ENCODE measurements at regions not wholly inside any gene's neighbourhood (a gene's known extent, or its start where the extent isn't known, plus 50 kb on each side); places are given as distances from the start of the nearest gene placed in this dataset.

DNA sequence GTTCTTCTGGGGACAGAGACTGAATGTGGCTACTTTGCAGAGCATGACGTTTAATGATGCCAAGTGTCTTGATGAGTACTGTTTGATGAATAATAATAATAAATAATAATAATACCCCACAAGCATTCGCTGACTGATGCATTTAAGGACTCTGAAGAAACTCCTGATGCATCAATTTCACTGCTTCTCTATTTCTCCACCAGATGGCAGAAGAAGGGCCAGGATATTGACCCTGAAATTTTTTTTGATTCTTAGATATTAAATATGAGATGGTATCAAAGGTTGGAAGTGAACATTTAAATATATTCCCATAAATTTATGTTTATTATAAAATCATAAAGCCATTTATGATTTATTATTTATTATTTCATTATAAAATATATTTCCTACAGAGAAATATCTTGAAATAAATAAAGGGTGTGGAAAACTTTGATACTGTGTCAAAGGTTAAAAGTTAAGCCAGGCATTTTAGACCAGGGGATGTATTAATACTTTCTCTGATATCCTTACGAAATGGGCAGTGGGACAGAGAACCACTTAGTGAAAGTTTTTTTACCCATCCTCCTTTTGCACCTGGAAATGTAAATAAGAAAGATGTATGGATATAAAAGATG is 170.9 kb downstream of the LACC1 start:
- no peak for DNase-seq
- Mint-ChIP-seq H3K4me3 (no peak overlapping the region), H3K4me1 (ENCODE audit: low read depth) (peaks cover 16% of the 10 kb centered on the region), H3K9me3 (no peaks in the 10 kb centered on the region), H3K27ac (no peak overlapping the region), H3K36me3 (ENCODE audit: low read depth) (no peaks in the 10 kb centered on the region), H3K27me3 (ENCODE audit: insufficient read depth) (peaks cover 25% of the 10 kb centered on the region)
- TF ChIP-seq, protein P1, sequence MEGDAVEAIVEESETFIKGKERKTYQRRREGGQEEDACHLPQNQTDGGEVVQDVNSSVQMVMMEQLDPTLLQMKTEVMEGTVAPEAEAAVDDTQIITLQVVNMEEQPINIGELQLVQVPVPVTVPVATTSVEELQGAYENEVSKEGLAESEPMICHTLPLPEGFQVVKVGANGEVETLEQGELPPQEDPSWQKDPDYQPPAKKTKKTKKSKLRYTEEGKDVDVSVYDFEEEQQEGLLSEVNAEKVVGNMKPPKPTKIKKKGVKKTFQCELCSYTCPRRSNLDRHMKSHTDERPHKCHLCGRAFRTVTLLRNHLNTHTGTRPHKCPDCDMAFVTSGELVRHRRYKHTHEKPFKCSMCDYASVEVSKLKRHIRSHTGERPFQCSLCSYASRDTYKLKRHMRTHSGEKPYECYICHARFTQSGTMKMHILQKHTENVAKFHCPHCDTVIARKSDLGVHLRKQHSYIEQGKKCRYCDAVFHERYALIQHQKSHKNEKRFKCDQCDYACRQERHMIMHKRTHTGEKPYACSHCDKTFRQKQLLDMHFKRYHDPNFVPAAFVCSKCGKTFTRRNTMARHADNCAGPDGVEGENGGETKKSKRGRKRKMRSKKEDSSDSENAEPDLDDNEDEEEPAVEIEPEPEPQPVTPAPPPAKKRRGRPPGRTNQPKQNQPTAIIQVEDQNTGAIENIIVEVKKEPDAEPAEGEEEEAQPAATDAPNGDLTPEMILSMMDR (IDR thresholded peaks at IDR 0.05), result peak; percentile 90

DNA sequence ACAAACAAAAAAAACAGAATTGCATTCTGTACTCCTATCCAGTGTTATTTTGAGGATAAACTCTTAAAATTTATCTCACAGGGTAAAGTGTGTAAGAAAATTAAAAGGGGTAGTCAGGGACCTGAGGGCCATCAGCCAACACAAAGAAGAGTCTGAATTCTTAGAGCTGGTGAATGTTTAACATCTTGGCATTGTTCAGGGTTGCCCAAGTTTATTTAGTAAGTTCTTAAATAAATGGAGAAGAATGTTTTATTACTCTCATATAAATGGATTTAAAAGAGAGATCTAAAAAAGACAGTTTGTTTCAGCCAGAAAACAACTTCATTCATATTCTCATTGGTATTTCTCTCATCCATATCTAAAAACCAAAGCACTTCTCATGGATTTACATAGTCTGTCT is 171.7 kb downstream of the LACC1 start:
- H3K4me1 Mint-ChIP-seq (ENCODE audit: low read depth), result peaks cover 16% of the 10 kb centered on the region
- no peaks in the 10 kb centered on the region for H3K9me3 Mint-ChIP-seq
- H3K4me3 Mint-ChIP-seq, result no peak overlapping the region
- H3K27me3 Mint-ChIP-seq (ENCODE audit: insufficient read depth), result peaks cover 17% of the 10 kb centered on the region
- H3K36me3 Mint-ChIP-seq (ENCODE audit: low read depth), result no peaks in the 10 kb centered on the region
- DNase-seq, result no peak
- no peak overlapping the region for H3K27ac Mint-ChIP-seq
- TF ChIP-seq, protein P1 (IDR thresholded peaks at IDR 0.05), result no peak

DNA sequence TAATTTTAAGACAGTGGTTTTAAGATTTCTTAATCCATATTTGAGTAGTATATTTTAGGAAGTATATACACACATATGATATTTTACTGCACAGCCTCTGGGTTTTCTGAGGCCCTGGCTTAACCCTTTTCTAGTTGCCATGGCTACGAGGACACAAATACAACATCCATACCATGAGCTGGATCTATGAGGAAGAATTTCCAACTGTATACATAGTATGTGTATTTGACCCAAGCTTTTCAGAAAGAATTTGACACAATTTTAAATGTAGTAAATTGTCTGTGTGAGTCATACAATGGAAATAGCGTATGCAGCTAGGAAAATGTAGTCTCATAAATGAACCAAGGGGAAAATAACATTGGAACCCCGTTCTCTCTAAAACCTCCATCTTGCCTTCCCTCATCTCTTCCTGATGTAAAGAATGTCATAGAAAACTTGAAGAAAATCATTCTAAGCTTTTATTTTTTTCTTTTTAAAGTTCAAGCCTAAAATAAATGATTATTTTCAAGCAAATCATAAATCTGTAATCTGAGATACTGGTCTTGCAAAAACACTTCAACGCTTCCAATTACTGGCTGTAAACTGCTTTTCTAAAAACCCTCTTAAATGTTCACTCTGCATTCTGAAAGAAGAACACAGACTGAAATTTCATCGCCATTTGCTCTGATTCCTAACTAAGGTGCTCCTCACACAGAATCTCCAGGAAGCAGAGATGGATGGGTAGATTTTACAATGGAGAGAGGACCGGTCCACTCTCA is 172.4 kb downstream of the LACC1 start:
- no peaks in the 10 kb centered on the region for H3K36me3 Mint-ChIP-seq (ENCODE audit: low read depth)
- peaks cover 14% of the 10 kb centered on the region for H3K27me3 Mint-ChIP-seq (ENCODE audit: insufficient read depth)
- peak; percentile 11 for DNase-seq
- H3K4me1 Mint-ChIP-seq (ENCODE audit: low read depth), result peaks cover 16% of the 10 kb centered on the region
- H3K4me3 Mint-ChIP-seq, result peak overlapping the region; percentile 54; the same call in 1 of the 2 replicates
- TF ChIP-seq, protein P1 (IDR thresholded peaks at IDR 0.05), result no peak
- no peaks in the 10 kb centered on the region for H3K9me3 Mint-ChIP-seq
- H3K27ac Mint-ChIP-seq, result no peak overlapping the region; the same call in 1 of the 2 replicates

DNA sequence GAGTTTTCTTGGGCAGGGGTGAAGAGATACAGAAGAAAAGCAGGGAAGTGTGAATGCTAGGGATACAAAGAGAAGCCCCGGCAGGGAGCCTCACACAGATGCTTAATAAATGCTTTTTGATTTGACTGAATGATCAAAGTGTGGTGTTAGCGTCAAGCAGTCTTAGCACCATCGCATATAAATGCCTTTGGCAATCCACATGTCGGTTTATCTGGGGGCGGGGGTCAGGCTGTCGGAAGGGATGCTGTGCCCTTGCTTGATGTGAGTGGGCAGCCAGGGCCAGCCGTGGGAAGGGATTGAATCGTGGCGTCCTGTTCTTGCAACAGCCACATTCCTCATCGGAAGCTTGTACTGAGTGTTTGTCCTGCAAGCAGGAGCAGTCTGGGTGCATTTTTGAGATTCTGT is 173.1 kb downstream of the LACC1 start:
- peaks cover 16% of the 10 kb centered on the region for H3K4me1 Mint-ChIP-seq (ENCODE audit: low read depth)
- H3K9me3 Mint-ChIP-seq, result no peaks in the 10 kb centered on the region
- H3K4me3 Mint-ChIP-seq, result peak overlapping the region; percentile 54
- DNase-seq, result peak; percentile 23
- TF ChIP-seq, protein P1 (IDR thresholded peaks at IDR 0.05), result no peak
- H3K27me3 Mint-ChIP-seq (ENCODE audit: insufficient read depth), result peaks cover 7% of the 10 kb centered on the region; the same call in 1 of the 2 replicates
- H3K27ac Mint-ChIP-seq, result no peak overlapping the region; the same call in 1 of the 2 replicates
- no peaks in the 10 kb centered on the region for H3K36me3 Mint-ChIP-seq (ENCODE audit: low read depth)

DNA sequence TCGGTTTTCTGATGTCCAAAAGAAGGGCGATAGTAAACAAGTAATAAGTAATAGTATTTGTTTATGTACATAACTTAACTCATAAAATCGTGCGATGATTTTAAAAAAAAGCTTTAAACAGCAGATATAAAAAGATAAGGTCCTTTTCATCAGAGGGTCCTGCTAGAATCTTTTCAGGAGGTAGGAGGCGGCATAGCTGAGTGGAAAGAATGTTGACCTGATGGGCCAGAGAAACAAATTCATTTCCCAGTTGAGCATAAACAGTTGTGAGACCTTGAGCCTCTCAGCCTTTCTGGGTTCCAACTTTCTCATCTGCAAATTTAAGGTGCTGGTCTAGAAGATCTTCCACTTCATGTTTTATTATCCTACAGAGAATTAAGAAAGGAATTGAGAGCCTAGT is 173.5 kb downstream of the LACC1 start:
- no peaks in the 10 kb centered on the region for H3K36me3 Mint-ChIP-seq (ENCODE audit: low read depth)
- TF ChIP-seq, protein P1 (IDR thresholded peaks at IDR 0.05), result peak; percentile 12
- H3K4me1 Mint-ChIP-seq (ENCODE audit: low read depth), result peaks cover 16% of the 10 kb centered on the region
- no peaks in the 10 kb centered on the region for H3K9me3 Mint-ChIP-seq
- no peak for DNase-seq
- H3K27me3 Mint-ChIP-seq (ENCODE audit: insufficient read depth), result peaks cover 7% of the 10 kb centered on the region; the same call in 1 of the 2 replicates
- no peak overlapping the region; the same call in 1 of the 2 replicates for H3K4me3 Mint-ChIP-seq
- no peak overlapping the region for H3K27ac Mint-ChIP-seq

All from HFFc6 (cell line).